Amygdala (tissue), 56 donors: ENCODE measurements at regions not wholly inside any gene's neighbourhood (a gene's known extent, or its start where the extent isn't known, plus 50 kb on each side); places are given as distances from the start of the nearest gene placed in this dataset.

ENCODE experiments used
- DNase-seq, 56 donors: peaks; one replicate each; lab custom pipeline; 2025; lab: John Stamatoyannopoulos, UW

GRCh38 chr3:130838898-130839600 is 54.8 kb upstream of the ATP2C1 start:
- DNase-seq: no peak

GRCh38 chr3:130839813-130840212 is 54.1 kb upstream of the ATP2C1 start:
- no peak for DNase-seq

- DNase-seq: no peak
Measured at GRCh38 chr3:130841357-130841756, 52.5 kb upstream of the ATP2C1 start.

GRCh38 chr3:130843441-130843840 is 50.4 kb upstream of the ATP2C1 start:
- DNase-seq: peak in 7 of 56 donors; percentile 2 to 53 (median 17)
